OCI-LY1 (cell line): ENCODE measurements at regions not wholly inside any gene's neighbourhood (a gene's known extent, or its start where the extent isn't known, plus 50 kb on each side); places are given as distances from the start of the nearest gene placed in this dataset.

Experiments used
- H2AFZ ChIP-seq: fragments of 200-600 bp; sonication (generic), shearing (Covaris generic); 2 replicates; pipeline ENCODE4 v1.6.0; 2014; ENCODE audit warnings: antibody characterized with exemption, mild to moderate bottlenecking, low read length
- H3F3A ChIP-seq: fragments of 200-600 bp; sonication (generic), shearing (Covaris generic); 2 replicates; pipeline ENCODE4 v1.6.0; 2014; ENCODE audit warnings: mild to moderate bottlenecking, antibody characterized with exemption, low read length, moderate library complexity; ENCODE audit not compliant: insufficient read depth
- H3K27ac ChIP-seq: fragments of 200-600 bp; sonication (generic); 2 replicates; pipeline ENCODE4 v1.5.1; 2014; ENCODE audit warnings: low read length, mixed run types, mild to moderate bottlenecking, low read depth; ENCODE audit not compliant: poor library complexity, severe bottlenecking
- H3K27me3 ChIP-seq: fragments of 200-600 bp; sonication (generic); 2 replicates; pipeline ENCODE4 v1.6.0; 2014; ENCODE audit warnings: antibody characterized with exemption, mild to moderate bottlenecking, low read length, moderate library complexity; ENCODE audit not compliant: insufficient read depth
- H3K36me3 ChIP-seq: fragments of 200-600 bp; sonication (generic); 2 replicates; pipeline ENCODE4 v1.6.1; 2014; ENCODE audit warnings: mild to moderate bottlenecking, antibody characterized with exemption, low read length, moderate library complexity, mixed read lengths; ENCODE audit not compliant: insufficient read depth
- H3K4me1 ChIP-seq: fragments of 200-600 bp; sonication (generic); 2 replicates; pipeline ENCODE4 v1.5.1; 2014; ENCODE audit warnings: mild to moderate bottlenecking, low read length, moderate library complexity; ENCODE audit not compliant: insufficient read depth, severe bottlenecking
- H3K4me2 ChIP-seq: fragments of 200-600 bp; sonication (generic), shearing (Covaris generic); 2 replicates; pipeline ENCODE4 v1.6.1; 2014; ENCODE audit warnings: low read length
- H3K4me3 ChIP-seq: fragments of 200-600 bp; sonication (generic); 2 replicates; pipeline ENCODE4 v1.5.1; 2014; ENCODE audit warnings: low read length, low read depth, mild to moderate bottlenecking, mixed read lengths; ENCODE audit not compliant: poor library complexity, severe bottlenecking
- H3K79me2 ChIP-seq: fragments of 200-600 bp; shearing (Covaris generic); 2 replicates; pipeline ENCODE4 v1.6.1; 2016; ENCODE audit warnings: mixed run types, low read length, mixed read lengths; ENCODE audit not compliant: insufficient read depth
- H3K9ac ChIP-seq: fragments of 200-600 bp; sonication (generic), shearing (Covaris generic); 2 replicates; pipeline ENCODE4 v1.6.1; 2014; ENCODE audit warnings: mild to moderate bottlenecking, low read length, mixed read lengths
- H3K9me2 ChIP-seq: fragments of 200-600 bp; sonication (generic), shearing (Covaris generic); 2 replicates; pipeline ENCODE4 v1.6.1; 2014; ENCODE audit warnings: low read depth, mild to moderate bottlenecking, low read length, mixed read lengths
- H3K9me3 ChIP-seq: fragments of 200-600 bp; shearing (Covaris generic); 2 replicates; pipeline ENCODE4 v1.6.1; 2014; ENCODE audit warnings: low read length, mixed read lengths
- H4K20me1 ChIP-seq: fragments of 200-600 bp; sonication (generic), shearing (Covaris generic); 2 replicates; pipeline ENCODE4 v1.6.0; 2016; ENCODE audit warnings: mild to moderate bottlenecking, low read length; ENCODE audit not compliant: insufficient read depth
- EZH2 ChIP-seq: fragments of 200-600 bp; sonication (generic), shearing (Covaris generic); IDR thresholded peaks from 2 replicates; pipeline ENCODE4 v1.8.0; 2017; ENCODE audit warnings: borderline replicate concordance, mixed run types, mild to moderate bottlenecking, antibody characterized with exemption, low read length, moderate library complexity, mixed read lengths
- TF ChIP-seq, protein P1 (sequence below): fragments of 200-600 bp; sonication (generic), shearing (Covaris generic); IDR thresholded peaks from 2 replicates; pipeline ENCODE4 v1.5.1; 2017; ENCODE audit warnings: mild to moderate bottlenecking, antibody characterized with exemption, low read length, moderate library complexity, mixed read lengths

DNA sequence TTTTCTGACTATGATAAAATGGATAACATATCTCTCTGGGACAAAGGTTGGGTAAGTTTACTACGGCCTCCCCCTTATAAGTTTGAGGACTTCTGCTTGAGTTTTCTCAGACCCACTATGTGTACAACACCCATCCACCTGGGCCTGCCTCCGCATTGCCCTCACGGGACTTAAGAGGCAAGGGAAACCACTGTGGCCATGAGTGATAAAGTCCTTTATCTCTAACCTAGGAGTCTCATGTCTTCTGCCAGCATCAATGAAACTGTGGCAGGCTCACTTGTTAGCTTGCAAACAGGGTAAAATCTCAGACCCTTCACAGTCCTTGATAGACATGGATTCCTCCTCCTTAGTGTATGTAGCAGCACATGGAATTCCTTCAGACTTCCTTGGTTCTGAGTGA, 173.4 kb upstream of the MYLIP start:
- H3K9me2 ChIP-seq = no peaks in the 10 kb centered on the region
- TF ChIP-seq, protein P1, sequence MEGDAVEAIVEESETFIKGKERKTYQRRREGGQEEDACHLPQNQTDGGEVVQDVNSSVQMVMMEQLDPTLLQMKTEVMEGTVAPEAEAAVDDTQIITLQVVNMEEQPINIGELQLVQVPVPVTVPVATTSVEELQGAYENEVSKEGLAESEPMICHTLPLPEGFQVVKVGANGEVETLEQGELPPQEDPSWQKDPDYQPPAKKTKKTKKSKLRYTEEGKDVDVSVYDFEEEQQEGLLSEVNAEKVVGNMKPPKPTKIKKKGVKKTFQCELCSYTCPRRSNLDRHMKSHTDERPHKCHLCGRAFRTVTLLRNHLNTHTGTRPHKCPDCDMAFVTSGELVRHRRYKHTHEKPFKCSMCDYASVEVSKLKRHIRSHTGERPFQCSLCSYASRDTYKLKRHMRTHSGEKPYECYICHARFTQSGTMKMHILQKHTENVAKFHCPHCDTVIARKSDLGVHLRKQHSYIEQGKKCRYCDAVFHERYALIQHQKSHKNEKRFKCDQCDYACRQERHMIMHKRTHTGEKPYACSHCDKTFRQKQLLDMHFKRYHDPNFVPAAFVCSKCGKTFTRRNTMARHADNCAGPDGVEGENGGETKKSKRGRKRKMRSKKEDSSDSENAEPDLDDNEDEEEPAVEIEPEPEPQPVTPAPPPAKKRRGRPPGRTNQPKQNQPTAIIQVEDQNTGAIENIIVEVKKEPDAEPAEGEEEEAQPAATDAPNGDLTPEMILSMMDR = no peak
- no peak for TF ChIP-seq EZH2
- no peak overlapping the region for H3K4me3 ChIP-seq
- H2AFZ ChIP-seq = no peak overlapping the region
- H3K4me1 ChIP-seq = peaks cover 41% of the 10 kb centered on the region
- no peak overlapping the region for H3K4me2 ChIP-seq
- no peaks in the 10 kb centered on the region for H3K79me2 ChIP-seq
- H3K9ac ChIP-seq = no peak overlapping the region
- no peaks in the 10 kb centered on the region for H3K9me3 ChIP-seq
- H3F3A ChIP-seq = no peaks in the 10 kb centered on the region
- H3K27ac ChIP-seq = peak overlapping the region; percentile 69
- no peaks in the 10 kb centered on the region for H3K36me3 ChIP-seq
- H4K20me1 ChIP-seq = no peaks in the 10 kb centered on the region
- H3K27me3 ChIP-seq = no peaks in the 10 kb centered on the region

DNA sequence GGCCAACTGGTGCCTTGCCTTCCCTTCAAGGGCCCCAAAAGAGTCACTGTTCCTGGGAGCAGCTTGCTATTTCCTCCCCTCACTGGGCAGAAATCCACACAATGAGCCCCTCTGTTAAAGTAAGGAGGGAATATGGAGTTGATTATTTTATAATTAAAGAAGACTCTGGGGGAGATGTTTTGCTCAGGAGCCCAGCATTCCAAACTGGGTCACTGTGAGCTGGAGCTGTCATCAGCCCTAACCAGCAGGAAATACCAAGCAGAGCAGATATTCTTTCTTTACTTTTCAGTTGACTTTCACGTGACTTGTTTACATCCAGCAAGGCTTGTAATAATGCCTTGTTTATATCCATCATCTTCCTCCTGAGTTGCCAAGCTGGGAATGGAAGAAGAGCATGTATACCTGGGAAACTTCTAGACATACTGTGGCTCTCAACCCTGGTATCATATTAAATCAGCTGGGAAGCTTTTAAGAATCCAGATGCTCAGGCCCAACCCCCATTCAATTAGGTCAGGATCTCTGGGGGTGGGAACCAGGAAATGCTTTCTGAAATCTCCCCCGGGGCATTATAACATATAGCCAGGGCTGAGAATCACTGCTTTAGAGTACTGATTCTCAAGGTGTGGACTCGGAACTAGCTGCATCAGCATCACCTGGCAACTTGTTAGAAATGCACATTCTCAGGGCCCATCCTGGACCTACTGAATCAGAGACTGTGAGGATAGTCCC, 175.6 kb upstream of the MYLIP start:
- no peak overlapping the region for H3K27ac ChIP-seq
- H3K4me2 ChIP-seq = no peak overlapping the region
- no peaks in the 10 kb centered on the region for H3K9me2 ChIP-seq
- no peaks in the 10 kb centered on the region for H3K36me3 ChIP-seq
- H3K9me3 ChIP-seq = no peaks in the 10 kb centered on the region
- TF ChIP-seq EZH2 = no peak
- TF ChIP-seq, protein P1 = no peak
- no peak overlapping the region for H3K4me3 ChIP-seq
- H4K20me1 ChIP-seq = no peaks in the 10 kb centered on the region
- H3K9ac ChIP-seq = no peak overlapping the region
- peaks cover 41% of the 10 kb centered on the region for H3K4me1 ChIP-seq
- no peak overlapping the region for H2AFZ ChIP-seq
- no peaks in the 10 kb centered on the region for H3K79me2 ChIP-seq
- H3F3A ChIP-seq = no peaks in the 10 kb centered on the region
- no peaks in the 10 kb centered on the region for H3K27me3 ChIP-seq

DNA sequence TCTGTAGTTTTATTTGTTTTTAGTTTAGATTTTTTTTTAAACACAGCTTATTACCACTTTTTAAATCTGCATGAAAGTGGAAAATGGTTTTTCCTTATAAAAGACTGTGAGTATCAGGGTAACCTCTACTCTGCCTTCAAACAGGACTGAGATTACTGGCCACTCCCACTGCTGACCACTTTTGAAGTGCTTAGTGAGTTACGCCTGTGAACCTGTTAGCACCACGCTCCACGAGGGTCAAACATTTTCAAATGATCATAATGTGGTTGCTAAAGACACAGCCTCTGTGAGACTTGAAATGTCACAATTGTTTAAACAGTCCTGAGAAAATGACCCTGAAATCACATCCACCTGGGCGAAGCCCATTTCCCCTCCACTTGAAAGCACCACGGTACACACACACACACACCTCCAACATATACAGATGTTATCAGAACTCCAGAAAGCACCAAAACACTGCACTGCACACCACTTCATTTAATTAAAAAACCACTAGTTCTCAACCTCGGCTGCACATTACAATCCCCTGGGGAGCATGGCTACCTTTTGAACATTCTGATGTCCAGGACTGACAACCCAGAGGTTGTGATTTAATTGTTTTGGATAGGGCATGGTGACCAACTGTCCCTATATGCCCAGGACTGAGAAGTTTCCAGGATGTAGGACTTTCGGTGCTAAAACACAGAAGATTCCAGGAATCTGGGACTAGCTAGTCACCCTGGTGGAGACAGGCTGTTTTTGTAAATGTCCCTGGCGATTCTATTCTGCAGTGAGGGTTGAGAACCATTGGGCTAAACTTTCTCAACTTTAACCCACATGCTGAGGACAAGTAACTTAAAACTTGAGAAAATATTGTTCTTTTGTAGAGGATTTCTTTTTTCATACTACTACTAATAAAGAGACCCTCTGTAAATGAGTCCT, 176.4 kb upstream of the MYLIP start:
- Histone ChIP-seq H3K9me3 (no peaks in the 10 kb centered on the region), H2AFZ (no peak overlapping the region), H4K20me1 (no peaks in the 10 kb centered on the region), H3K79me2 (no peaks in the 10 kb centered on the region), H3K9me2 (no peaks in the 10 kb centered on the region), H3F3A (no peaks in the 10 kb centered on the region), H3K36me3 (no peaks in the 10 kb centered on the region), H3K27me3 (no peaks in the 10 kb centered on the region), H3K27ac (no peak overlapping the region), H3K4me3 (no peak overlapping the region), H3K4me2 (no peak overlapping the region), H3K9ac (no peak overlapping the region), H3K4me1 (peaks cover 37% of the 10 kb centered on the region)
- TF ChIP-seq, protein P1 = no peak
- no peak for TF ChIP-seq EZH2
